NCI-H2171 (cell line): ENCODE measurements at regions not wholly inside any gene's neighbourhood (a gene's known extent, or its start where the extent isn't known, plus 50 kb on each side); places are given as distances from the start of the nearest gene placed in this dataset.
A peak's percentile ranks its signal among the peaks of the same experiment; 100 is the strongest.

Experiments
- DNase-seq: peaks from one replicate; lab custom pipeline; 2025; lab: John Stamatoyannopoulos, UW

GRCh38 chr20:19807946-19808330, 49.9 kb downstream of the RIN2 start:
- no peak for DNase-seq

- no peak for DNase-seq
These were observed 50.4 kb downstream of the RIN2 start for GRCh38 chr20:19808498-19808897.

GRCh38 chr20:19809505-19809904, 51.4 kb downstream of the RIN2 start:
- no peak for DNase-seq

GRCh38 chr20:19811231-19811630, 53.2 kb downstream of the RIN2 start:
- no peak for DNase-seq

GRCh38 chr20:19812056-19812455, 54.0 kb downstream of the RIN2 start:
- DNase-seq = no peak

- DNase-seq = no peak
These were observed 54.6 kb downstream of the RIN2 start for GRCh38 chr20:19812696-19813095.

GRCh38 chr20:19813846-19814640, 56.0 kb downstream of the RIN2 start:
- no peak for DNase-seq

- DNase-seq = no peak
These were observed 57.5 kb downstream of the RIN2 start for GRCh38 chr20:19815553-19815991.

- no peak for DNase-seq
These were observed 58.3 kb downstream of the RIN2 start for GRCh38 chr20:19816386-19816785.

- no peak for DNase-seq
These were observed 59.0 kb downstream of the RIN2 start for GRCh38 chr20:19817017-19817416.

GRCh38 chr20:19819149-19819548, 61.1 kb downstream of the RIN2 start:
- DNase-seq = no peak

GRCh38 chr20:19820555-19821211, 62.6 kb downstream of the RIN2 start:
- peak; percentile 45 for DNase-seq

GRCh38 chr20:19821606-19822005, 63.5 kb downstream of the RIN2 start:
- DNase-seq = no peak

GRCh38 chr20:19823216-19823615, 65.2 kb downstream of the RIN2 start:
- DNase-seq = peak; percentile 56

- peak; percentile 40 for DNase-seq
These were observed 65.9 kb downstream of the RIN2 start for GRCh38 chr20:19823971-19824370.

- DNase-seq = no peak
These were observed 66.8 kb downstream of the RIN2 start for GRCh38 chr20:19824861-19825260.

- no peak for DNase-seq
These were observed 68.3 kb downstream of the RIN2 start for GRCh38 chr20:19826179-19826914.

GRCh38 chr20:19827818-19828217, 69.8 kb downstream of the RIN2 start:
- no peak for DNase-seq

- no peak for DNase-seq
These were observed 70.2 kb downstream of the RIN2 start for GRCh38 chr20:19828232-19828631.

- DNase-seq = no peak
These were observed 72.2 kb downstream of the RIN2 start for GRCh38 chr20:19830211-19830785.

- DNase-seq = no peak
These were observed 74.8 kb downstream of the RIN2 start for GRCh38 chr20:19832875-19833274.

GRCh38 chr20:19833395-19833794, 75.3 kb downstream of the RIN2 start:
- DNase-seq = no peak

GRCh38 chr20:19834287-19834686, 76.2 kb downstream of the RIN2 start:
- no peak for DNase-seq
